ENCODE measurements at regions not wholly inside any gene's neighbourhood (a gene's known extent, or its start where the extent isn't known, plus 50 kb on each side); places are given as distances from the start of the nearest gene placed in this dataset.

DNA sequence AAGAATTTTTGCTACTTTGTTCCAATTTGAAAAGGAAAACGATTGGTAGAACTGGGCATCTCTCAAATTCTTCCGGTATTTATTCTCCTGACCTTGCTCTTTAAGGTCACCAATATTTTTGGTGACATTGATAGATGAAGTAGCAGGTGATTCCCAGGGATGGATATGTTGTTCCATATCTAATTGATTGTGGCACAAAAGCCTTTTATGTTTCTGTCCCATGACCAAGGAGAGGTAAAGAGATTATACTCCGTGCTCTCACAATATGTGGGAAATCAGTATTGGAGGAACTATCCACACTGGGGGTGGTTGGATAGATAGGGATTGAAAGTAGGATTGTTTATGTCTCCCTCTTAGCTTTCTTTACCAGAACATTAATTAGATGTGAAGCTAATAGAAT lies 61.7 kb upstream of the LRIG3 start:
- TF ChIP-seq, protein P1, sequence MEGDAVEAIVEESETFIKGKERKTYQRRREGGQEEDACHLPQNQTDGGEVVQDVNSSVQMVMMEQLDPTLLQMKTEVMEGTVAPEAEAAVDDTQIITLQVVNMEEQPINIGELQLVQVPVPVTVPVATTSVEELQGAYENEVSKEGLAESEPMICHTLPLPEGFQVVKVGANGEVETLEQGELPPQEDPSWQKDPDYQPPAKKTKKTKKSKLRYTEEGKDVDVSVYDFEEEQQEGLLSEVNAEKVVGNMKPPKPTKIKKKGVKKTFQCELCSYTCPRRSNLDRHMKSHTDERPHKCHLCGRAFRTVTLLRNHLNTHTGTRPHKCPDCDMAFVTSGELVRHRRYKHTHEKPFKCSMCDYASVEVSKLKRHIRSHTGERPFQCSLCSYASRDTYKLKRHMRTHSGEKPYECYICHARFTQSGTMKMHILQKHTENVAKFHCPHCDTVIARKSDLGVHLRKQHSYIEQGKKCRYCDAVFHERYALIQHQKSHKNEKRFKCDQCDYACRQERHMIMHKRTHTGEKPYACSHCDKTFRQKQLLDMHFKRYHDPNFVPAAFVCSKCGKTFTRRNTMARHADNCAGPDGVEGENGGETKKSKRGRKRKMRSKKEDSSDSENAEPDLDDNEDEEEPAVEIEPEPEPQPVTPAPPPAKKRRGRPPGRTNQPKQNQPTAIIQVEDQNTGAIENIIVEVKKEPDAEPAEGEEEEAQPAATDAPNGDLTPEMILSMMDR (conservative IDR thresholded peaks at IDR 0.05), result no peak
- Mint-ChIP-seq H3K4me3 (no peak overlapping the region), H3K36me3 (no peaks in the 10 kb centered on the region), H3K27me3 (no peaks in the 10 kb centered on the region), H3K4me1 (ENCODE audit: unreplicated experiment) (no peaks in the 10 kb centered on the region), H3K27ac (no peak overlapping the region), H3K9me3 (peaks cover 3% of the 10 kb centered on the region)
- DNase-seq (ENCODE audit: extremely low spot score, unreplicated experiment), result no peak

DNA sequence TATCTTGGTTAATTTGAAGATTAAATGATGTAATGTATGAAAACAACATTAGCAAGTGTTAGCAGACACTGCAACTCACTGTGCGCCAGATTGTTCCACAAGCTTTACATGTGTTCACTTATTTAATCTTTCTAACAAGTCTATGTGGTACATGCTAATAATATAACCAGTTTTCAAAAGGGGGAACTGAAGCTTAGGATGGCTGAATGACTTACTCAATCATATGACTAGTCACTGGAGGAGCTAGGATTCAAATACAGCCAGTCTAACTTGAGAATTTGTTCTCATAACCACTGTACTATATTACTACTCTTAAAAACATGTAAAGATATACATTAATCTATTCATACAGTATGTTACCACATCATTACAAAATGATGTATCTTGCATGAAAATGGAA lies 60.5 kb upstream of the LRIG3 start:
- Mint-ChIP-seq H3K27ac (no peak overlapping the region), H3K36me3 (no peaks in the 10 kb centered on the region), H3K4me3 (no peak overlapping the region), H3K4me1 (ENCODE audit: unreplicated experiment) (peaks cover 5% of the 10 kb centered on the region), H3K27me3 (no peaks in the 10 kb centered on the region), H3K9me3 (no peaks in the 10 kb centered on the region)
- TF ChIP-seq, protein P1 (conservative IDR thresholded peaks at IDR 0.05), result no peak
- DNase-seq (ENCODE audit: extremely low spot score, unreplicated experiment), result no peak

DNA sequence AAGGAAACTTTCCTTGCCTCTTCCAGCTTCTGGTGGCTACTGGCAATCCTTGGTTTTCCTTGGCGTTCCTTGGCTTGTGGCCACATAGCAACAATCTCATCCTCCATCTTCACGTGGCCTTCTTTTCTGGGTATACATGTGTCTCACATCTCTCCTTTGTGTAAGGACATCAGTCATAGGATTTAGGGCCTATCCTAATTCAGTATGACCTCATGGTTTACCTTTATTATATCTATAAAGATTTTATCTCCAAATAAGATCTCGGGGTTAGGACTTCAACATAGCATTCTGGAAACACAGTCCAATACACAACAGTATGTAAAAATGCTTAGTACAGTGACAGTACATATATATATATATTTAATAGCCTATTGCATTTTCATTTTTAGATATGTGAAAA lies 58.4 kb upstream of the LRIG3 start:
- H3K9me3 Mint-ChIP-seq, result no peaks in the 10 kb centered on the region
- H3K4me3 Mint-ChIP-seq, result no peak overlapping the region
- TF ChIP-seq, protein P1 (conservative IDR thresholded peaks at IDR 0.05), result no peak
- H3K27me3 Mint-ChIP-seq, result no peaks in the 10 kb centered on the region
- H3K4me1 Mint-ChIP-seq (ENCODE audit: unreplicated experiment), result peaks cover 9% of the 10 kb centered on the region
- no peaks in the 10 kb centered on the region for H3K36me3 Mint-ChIP-seq
- H3K27ac Mint-ChIP-seq, result no peak overlapping the region
- no peak for DNase-seq (ENCODE audit: extremely low spot score, unreplicated experiment)

DNA sequence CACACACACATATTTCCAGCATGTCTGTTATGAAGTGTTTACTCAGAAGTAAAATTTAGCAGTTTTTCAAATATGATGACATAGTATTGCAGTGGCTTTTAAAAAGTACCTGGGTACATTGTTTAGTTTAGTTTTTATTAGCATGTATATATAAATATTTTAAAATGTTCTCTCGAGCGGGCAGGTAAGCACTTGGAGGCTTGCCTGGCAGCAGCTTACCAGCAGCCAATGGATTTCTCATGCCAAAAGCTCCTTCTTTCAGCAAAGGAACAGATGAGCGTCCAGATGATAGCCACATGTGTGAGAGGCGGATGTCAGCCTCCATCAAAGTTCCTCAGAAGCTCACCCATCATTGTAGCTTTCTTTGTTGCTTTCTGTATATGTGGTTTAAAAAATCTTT lies 57.2 kb upstream of the LRIG3 start:
- Mint-ChIP-seq H3K36me3 (no peaks in the 10 kb centered on the region), H3K27me3 (no peaks in the 10 kb centered on the region), H3K9me3 (no peaks in the 10 kb centered on the region), H3K27ac (no peak overlapping the region), H3K4me3 (no peak overlapping the region), H3K4me1 (ENCODE audit: unreplicated experiment) (peaks cover 9% of the 10 kb centered on the region)
- no peak for DNase-seq (ENCODE audit: extremely low spot score, unreplicated experiment)
- TF ChIP-seq, protein P1 (conservative IDR thresholded peaks at IDR 0.05), result no peak

DNA sequence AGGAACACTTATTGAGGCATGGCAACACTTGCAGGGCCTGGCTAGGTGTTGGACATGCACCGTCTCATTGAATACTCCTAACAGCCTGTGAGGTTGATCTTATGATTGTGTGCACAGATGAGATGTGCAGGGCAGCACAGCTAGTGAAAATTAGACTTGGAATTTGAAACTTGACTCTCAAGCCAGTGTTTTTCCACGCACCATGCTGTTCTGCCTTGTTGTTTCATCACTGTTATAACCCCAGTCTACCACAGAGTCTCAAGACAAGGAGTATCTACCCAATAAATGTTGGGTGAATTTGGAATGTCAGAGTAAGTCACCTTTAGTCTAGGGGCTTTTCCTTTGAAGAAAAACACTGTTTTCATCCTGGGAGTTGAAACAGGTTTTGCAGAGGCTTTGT lies 55.8 kb upstream of the LRIG3 start:
- Mint-ChIP-seq H3K36me3 (no peaks in the 10 kb centered on the region), H3K27ac (no peak overlapping the region), H3K9me3 (no peaks in the 10 kb centered on the region), H3K4me3 (no peak overlapping the region), H3K27me3 (no peaks in the 10 kb centered on the region), H3K4me1 (ENCODE audit: unreplicated experiment) (peaks cover 9% of the 10 kb centered on the region)
- DNase-seq (ENCODE audit: extremely low spot score, unreplicated experiment), result no peak
- TF ChIP-seq, protein P1 (conservative IDR thresholded peaks at IDR 0.05), result no peak
